ENCODE measurements at regions not wholly inside any gene's neighbourhood (a gene's known extent, or its start where the extent isn't known, plus 50 kb on each side); places are given as distances from the start of the nearest gene placed in this dataset.

DNA sequence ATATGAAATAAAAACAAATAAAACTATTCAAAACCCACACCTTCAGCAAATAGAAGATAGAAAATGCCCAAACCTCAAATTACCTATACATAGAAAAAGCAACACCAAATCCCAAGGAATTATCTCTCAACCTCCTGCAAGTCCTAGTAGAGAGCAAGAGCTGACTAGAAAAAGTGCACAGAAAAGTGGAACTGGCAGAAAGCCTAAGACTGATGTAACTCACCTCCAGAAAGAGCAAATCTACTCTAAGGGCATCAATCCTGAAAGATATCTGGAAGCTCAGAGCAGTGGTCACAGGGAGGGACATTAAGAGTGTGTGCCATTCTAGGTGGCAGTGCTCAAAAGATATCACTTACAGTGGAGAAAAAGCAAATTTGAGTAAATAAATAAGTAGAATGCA lies 62.1 kb upstream of the PLEKHG7 start:
- Histone ChIP-seq H3K4me2 (ENCODE audit: low read length) (no peak overlapping the region), H3K36me3 (ENCODE audit: control insufficient read depth, insufficient read depth, low read length) (no peaks in the 10 kb centered on the region), H3K79me2 (no peaks in the 10 kb centered on the region), H3K4me1 (no peaks in the 10 kb centered on the region), H3K27ac (no peak overlapping the region), H3K9ac (no peak overlapping the region), H2AFZ (no peak overlapping the region), H3K4me3 (ENCODE audit: low read depth, low read length) (no peak overlapping the region), H3K9me3 (ENCODE audit: control insufficient read depth, low read length) (no peaks in the 10 kb centered on the region), H3K27me3 (ENCODE audit: control insufficient read depth, insufficient read depth, low read length) (no peaks in the 10 kb centered on the region)
- TF ChIP-seq, protein P1, sequence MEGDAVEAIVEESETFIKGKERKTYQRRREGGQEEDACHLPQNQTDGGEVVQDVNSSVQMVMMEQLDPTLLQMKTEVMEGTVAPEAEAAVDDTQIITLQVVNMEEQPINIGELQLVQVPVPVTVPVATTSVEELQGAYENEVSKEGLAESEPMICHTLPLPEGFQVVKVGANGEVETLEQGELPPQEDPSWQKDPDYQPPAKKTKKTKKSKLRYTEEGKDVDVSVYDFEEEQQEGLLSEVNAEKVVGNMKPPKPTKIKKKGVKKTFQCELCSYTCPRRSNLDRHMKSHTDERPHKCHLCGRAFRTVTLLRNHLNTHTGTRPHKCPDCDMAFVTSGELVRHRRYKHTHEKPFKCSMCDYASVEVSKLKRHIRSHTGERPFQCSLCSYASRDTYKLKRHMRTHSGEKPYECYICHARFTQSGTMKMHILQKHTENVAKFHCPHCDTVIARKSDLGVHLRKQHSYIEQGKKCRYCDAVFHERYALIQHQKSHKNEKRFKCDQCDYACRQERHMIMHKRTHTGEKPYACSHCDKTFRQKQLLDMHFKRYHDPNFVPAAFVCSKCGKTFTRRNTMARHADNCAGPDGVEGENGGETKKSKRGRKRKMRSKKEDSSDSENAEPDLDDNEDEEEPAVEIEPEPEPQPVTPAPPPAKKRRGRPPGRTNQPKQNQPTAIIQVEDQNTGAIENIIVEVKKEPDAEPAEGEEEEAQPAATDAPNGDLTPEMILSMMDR (IDR thresholded peaks at IDR 0.05): no peak

DNA sequence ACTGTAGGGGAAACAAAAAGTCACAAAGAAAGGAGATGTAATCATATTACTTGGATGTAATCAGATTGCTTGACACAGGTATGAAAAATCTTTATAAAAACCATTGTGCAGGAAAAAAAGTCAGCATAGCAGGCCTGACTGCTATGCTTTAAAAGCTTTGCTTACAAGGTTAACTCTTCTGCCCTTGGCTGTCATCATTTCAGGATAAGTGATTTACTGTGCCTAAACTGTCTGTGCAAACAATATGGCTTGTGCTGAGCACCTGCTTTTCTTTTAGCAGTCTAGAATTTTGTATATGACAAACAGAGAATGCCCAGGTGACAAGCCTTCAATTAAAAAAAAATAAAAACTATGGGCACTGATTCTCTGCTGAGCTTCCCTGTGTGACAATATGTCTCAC lies 63.8 kb upstream of the PLEKHG7 start:
- H3K4me1 ChIP-seq: no peaks in the 10 kb centered on the region
- H3K27me3 ChIP-seq (ENCODE audit: control insufficient read depth, insufficient read depth, low read length): no peaks in the 10 kb centered on the region
- no peak overlapping the region for H3K4me3 ChIP-seq (ENCODE audit: low read depth, low read length)
- no peaks in the 10 kb centered on the region for H3K79me2 ChIP-seq
- no peak overlapping the region for H3K4me2 ChIP-seq (ENCODE audit: low read length)
- H3K36me3 ChIP-seq (ENCODE audit: control insufficient read depth, insufficient read depth, low read length): no peaks in the 10 kb centered on the region
- no peak overlapping the region for H2AFZ ChIP-seq
- no peaks in the 10 kb centered on the region for H3K9me3 ChIP-seq (ENCODE audit: control insufficient read depth, low read length)
- no peak overlapping the region for H3K9ac ChIP-seq
- H3K27ac ChIP-seq: no peak overlapping the region
- TF ChIP-seq, protein P1 (IDR thresholded peaks at IDR 0.05): no peak

DNA sequence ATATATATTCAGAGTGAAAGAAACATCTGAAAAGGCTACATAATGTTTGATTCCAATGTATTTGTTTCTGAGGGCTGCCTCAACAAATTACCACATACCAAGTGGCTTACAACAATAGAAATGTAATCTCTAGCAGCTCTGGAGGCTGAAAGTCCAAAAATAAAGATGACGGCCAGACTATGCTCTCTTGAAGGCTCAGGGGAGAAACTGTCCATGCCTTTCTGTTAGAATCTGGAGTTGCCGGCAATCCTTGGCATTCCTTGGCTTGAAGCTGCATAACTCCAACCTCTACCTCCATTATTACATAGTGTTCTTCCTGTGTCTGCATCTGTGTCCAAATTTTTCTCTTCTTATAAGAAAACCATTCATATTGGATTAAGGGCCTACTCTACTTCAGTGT lies 68.1 kb upstream of the PLEKHG7 start:
- H3K36me3 ChIP-seq (ENCODE audit: control insufficient read depth, insufficient read depth, low read length): no peaks in the 10 kb centered on the region
- no peak overlapping the region for H3K4me3 ChIP-seq (ENCODE audit: low read depth, low read length)
- no peak overlapping the region for H3K9ac ChIP-seq
- H3K9me3 ChIP-seq (ENCODE audit: control insufficient read depth, low read length): no peaks in the 10 kb centered on the region
- TF ChIP-seq, protein P1 (IDR thresholded peaks at IDR 0.05): no peak
- no peaks in the 10 kb centered on the region for H3K27me3 ChIP-seq (ENCODE audit: control insufficient read depth, insufficient read depth, low read length)
- H2AFZ ChIP-seq: no peak overlapping the region
- no peak overlapping the region for H3K4me2 ChIP-seq (ENCODE audit: low read length)
- H3K27ac ChIP-seq: no peak overlapping the region
- peaks cover 3% of the 10 kb centered on the region for H3K4me1 ChIP-seq
- H3K79me2 ChIP-seq: no peaks in the 10 kb centered on the region

DNA sequence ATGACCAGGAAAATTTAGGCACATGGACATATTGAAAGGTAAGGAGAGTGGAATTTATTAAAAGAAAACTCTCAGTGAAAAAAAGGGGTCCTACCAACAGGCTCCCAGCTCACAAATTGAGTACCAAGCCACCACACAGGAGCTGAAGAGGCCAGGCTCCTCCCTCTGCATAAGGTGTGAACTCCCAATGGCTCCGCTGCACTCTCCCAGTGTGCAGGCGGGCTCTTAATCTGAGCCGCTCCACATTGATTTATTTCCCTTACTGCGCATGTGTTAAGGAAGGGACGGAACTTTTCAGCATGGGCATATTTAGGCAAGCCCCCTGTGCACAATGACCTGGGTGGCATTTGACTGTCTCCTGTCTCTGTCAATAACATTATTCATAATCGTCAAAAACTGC lies 68.6 kb upstream of the PLEKHG7 start:
- no peaks in the 10 kb centered on the region for H3K27me3 ChIP-seq (ENCODE audit: control insufficient read depth, insufficient read depth, low read length)
- peaks cover 6% of the 10 kb centered on the region for H3K4me1 ChIP-seq
- H3K79me2 ChIP-seq: no peaks in the 10 kb centered on the region
- H2AFZ ChIP-seq: no peak overlapping the region
- TF ChIP-seq, protein P1 (IDR thresholded peaks at IDR 0.05): no peak
- H3K9me3 ChIP-seq (ENCODE audit: control insufficient read depth, low read length): no peaks in the 10 kb centered on the region
- H3K27ac ChIP-seq: no peak overlapping the region
- H3K4me2 ChIP-seq (ENCODE audit: low read length): no peak overlapping the region
- no peak overlapping the region for H3K9ac ChIP-seq
- no peaks in the 10 kb centered on the region for H3K36me3 ChIP-seq (ENCODE audit: control insufficient read depth, insufficient read depth, low read length)
- H3K4me3 ChIP-seq (ENCODE audit: low read depth, low read length): no peak overlapping the region

DNA sequence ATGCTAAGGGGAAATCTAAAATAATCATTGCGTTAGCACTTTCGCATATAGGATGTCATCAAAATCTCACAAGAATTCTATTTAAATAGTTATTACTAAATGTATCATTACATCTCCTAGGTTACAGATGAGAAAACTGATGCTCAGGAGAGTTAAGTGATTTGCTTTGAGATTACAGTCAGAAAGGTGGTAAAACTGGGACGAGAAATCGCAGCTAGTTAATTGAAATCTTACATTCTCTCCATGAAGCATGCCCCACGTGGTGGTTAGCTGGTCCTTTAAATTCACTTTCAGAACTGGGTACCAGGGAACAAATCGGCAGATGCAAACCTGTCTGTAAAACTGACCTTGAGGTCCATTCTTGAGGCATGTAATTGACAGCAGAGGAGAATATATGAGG lies 71.8 kb upstream of the PLEKHG7 start:
- Histone ChIP-seq H2AFZ (no peak overlapping the region), H3K36me3 (ENCODE audit: control insufficient read depth, insufficient read depth, low read length) (no peaks in the 10 kb centered on the region), H3K9ac (no peak overlapping the region), H3K9me3 (ENCODE audit: control insufficient read depth, low read length) (no peaks in the 10 kb centered on the region), H3K4me2 (ENCODE audit: low read length) (no peak overlapping the region), H3K79me2 (no peaks in the 10 kb centered on the region), H3K27ac (no peak overlapping the region), H3K4me1 (peaks cover 9% of the 10 kb centered on the region), H3K4me3 (ENCODE audit: low read depth, low read length) (no peak overlapping the region), H3K27me3 (ENCODE audit: control insufficient read depth, insufficient read depth, low read length) (no peaks in the 10 kb centered on the region)
- TF ChIP-seq, protein P1 (IDR thresholded peaks at IDR 0.05): no peak
